Activated CD8-positive, alpha-beta T cell treated with anti-CD3 and anti-CD28 coated beads for 36 hours (primary cell): ENCODE measurements at regions not wholly inside any gene's neighbourhood (a gene's known extent, or its start where the extent isn't known, plus 50 kb on each side); places are given as distances from the start of the nearest gene placed in this dataset.
"Not testable (repeated sequence)": the region's sequence is repeated elsewhere in the genome, so short reads cannot be mapped to it uniquely, and the experiment has no call there.

Experiments used
- ATAC-seq: fragments of 200-7000 bp; cut with Tn5 transposase; one replicate; pipeline ENCODE4 v1.10.0; 2021; ENCODE audit warnings: mild to moderate bottlenecking, moderate library complexity
- CTCF ChIA-PET: fragments of 350-600 bp; sonication (Branson Sonifier 250); formaldehyde crosslinking; loops from one replicate; lab custom pipeline; 2021; ENCODE audit warnings: antibody characterized with exemption; lab: Charles Lee
- POLR2A ChIA-PET: fragments of 350-600 bp; sonication (Branson Sonifier 250); formaldehyde crosslinking; loops from one replicate; lab custom pipeline; 2021; ENCODE audit warnings: antibody characterized with exemption; lab: Charles Lee
- DNase-seq: peaks from one replicate; pipeline ENCODE4 v3.0.0-alpha.2; 2020
- H3K27ac Mint-ChIP-seq: one replicate; pipeline ENCODE4 v1.8.0; 2021; ENCODE audit warnings: mild to moderate bottlenecking, mixed read lengths
- H3K27me3 Mint-ChIP-seq: one replicate; pipeline ENCODE4 v1.8.0; 2021; ENCODE audit warnings: mixed read lengths
- H3K36me3 Mint-ChIP-seq: one replicate; pipeline ENCODE4 v1.8.0; 2021; ENCODE audit warnings: low read depth, mixed read lengths
- H3K4me1 Mint-ChIP-seq: one replicate; pipeline ENCODE4 v1.8.0; 2021; ENCODE audit warnings: low read depth, mixed read lengths
- H3K4me3 Mint-ChIP-seq: one replicate; pipeline ENCODE4 v1.8.0; 2021; ENCODE audit warnings: mild to moderate bottlenecking, moderate library complexity, mixed read lengths
- H3K9me3 Mint-ChIP-seq: one replicate; pipeline ENCODE4 v1.8.0; 2021; ENCODE audit warnings: mixed read lengths
- CTCF ChIP-seq: fragments of 200-600 bp; IDR thresholded peaks from one replicate; pipeline ENCODE4 v1.8.0; 2022; ENCODE audit warnings: antibody characterized with exemption, mild to moderate bottlenecking
- intact Hi-C: fragments of 100-400 bp; cut with micrococcal nuclease; formaldehyde crosslinking; loops from one replicate; pipeline ENCODE4 v1.10.0; 2022

GRCh38 chr1:201730611-201731010 lies 98.3 kb upstream of the IPO9 start:
- Mint-ChIP-seq H3K27ac (no peak overlapping the region), H3K4me1 (no peaks in the 10 kb centered on the region), H3K27me3 (no peaks in the 10 kb centered on the region), H3K9me3 (no peaks in the 10 kb centered on the region), H3K36me3 (no peaks in the 10 kb centered on the region), H3K4me3 (no peak overlapping the region)
- no peak for TF ChIP-seq CTCF
- ChIA-PET POLR2A (no interaction called here), CTCF (interaction anchor here (1.9 kb wide), 1 partner anchor 21 kb away, joined by 7 read pairs; no protein-coding TSS in a partner anchor)
- ATAC-seq (no peak), DNase-seq (no peak)
- intact Hi-C loops: no loop called here

- H3K36me3 Mint-ChIP-seq: no peaks in the 10 kb centered on the region
- H3K27ac Mint-ChIP-seq: no peak overlapping the region
- intact Hi-C loops: no loop called here
- no peak for ATAC-seq
- no peaks in the 10 kb centered on the region for H3K4me1 Mint-ChIP-seq
- H3K9me3 Mint-ChIP-seq: no peaks in the 10 kb centered on the region
- no peak for DNase-seq
- ChIA-PET CTCF (interaction anchor here (1.9 kb wide), 1 partner anchor 21 kb away, joined by 7 read pairs; no protein-coding TSS in a partner anchor), POLR2A (no interaction called here)
- no peaks in the 10 kb centered on the region for H3K27me3 Mint-ChIP-seq
- H3K4me3 Mint-ChIP-seq: no peak overlapping the region
- no peak for TF ChIP-seq CTCF
Observed at GRCh38 chr1:201731142-201731541, 97.8 kb upstream of the IPO9 start.

GRCh38 chr1:201731592-201731991 lies 97.4 kb upstream of the IPO9 start:
- intact Hi-C loops: no loop called here
- TF ChIP-seq CTCF: no peak
- CTCF ChIA-PET: interaction anchor here (1.9 kb wide), 1 partner anchor 22 kb away, joined by 7 read pairs; no protein-coding TSS in a partner anchor
- DNase-seq (no peak), ATAC-seq (no peak)
- POLR2A ChIA-PET: no interaction called here
- Mint-ChIP-seq H3K27me3 (no peaks in the 10 kb centered on the region), H3K4me1 (no peaks in the 10 kb centered on the region), H3K27ac (no peak overlapping the region), H3K36me3 (no peaks in the 10 kb centered on the region), H3K4me3 (no peak overlapping the region), H3K9me3 (no peaks in the 10 kb centered on the region)

GRCh38 chr1:201732351-201732750 lies 96.6 kb upstream of the IPO9 start:
- Mint-ChIP-seq H3K4me1 (no peaks in the 10 kb centered on the region), H3K4me3 (no peak overlapping the region), H3K27ac (no peak overlapping the region), H3K36me3 (no peaks in the 10 kb centered on the region), H3K27me3 (no peaks in the 10 kb centered on the region), H3K9me3 (no peaks in the 10 kb centered on the region)
- DNase-seq: no peak
- TF ChIP-seq CTCF: no peak
- intact Hi-C loops: no loop called here
- CTCF ChIA-PET: interaction anchor here (1.9 kb wide), 1 partner anchor 23 kb away, joined by 7 read pairs; no protein-coding TSS in a partner anchor
- ATAC-seq: no peak
- POLR2A ChIA-PET: no interaction called here

- H3K36me3 Mint-ChIP-seq, H3K4me1 Mint-ChIP-seq, POLR2A ChIA-PET, H3K4me3 Mint-ChIP-seq, H3K27ac Mint-ChIP-seq, ATAC-seq, CTCF ChIA-PET, intact Hi-C loops, DNase-seq, H3K9me3 Mint-ChIP-seq: not testable (repeated sequence)
- peaks cover 11% of the 10 kb centered on the region for H3K27me3 Mint-ChIP-seq
Observed at GRCh38 chr1:201734221-201734620, 94.7 kb upstream of the IPO9 start.

- peaks cover 12% of the 10 kb centered on the region for H3K27me3 Mint-ChIP-seq
- ChIA-PET POLR2A (no interaction called here), CTCF (no interaction called here)
- H3K4me1 Mint-ChIP-seq: peaks cover 4% of the 10 kb centered on the region
- ATAC-seq: no peak
- no peak for DNase-seq
- intact Hi-C loops: no loop called here
- no peak overlapping the region for H3K4me3 Mint-ChIP-seq
- no peak for TF ChIP-seq CTCF
- no peak overlapping the region for H3K27ac Mint-ChIP-seq
- no peaks in the 10 kb centered on the region for H3K9me3 Mint-ChIP-seq
- H3K36me3 Mint-ChIP-seq: no peaks in the 10 kb centered on the region
Observed at GRCh38 chr1:201734786-201735185, 94.2 kb upstream of the IPO9 start.
